ENCODE measurements at regions not wholly inside any gene's neighbourhood (a gene's known extent, or its start where the extent isn't known, plus 50 kb on each side); places are given as distances from the start of the nearest gene placed in this dataset.

DNA sequence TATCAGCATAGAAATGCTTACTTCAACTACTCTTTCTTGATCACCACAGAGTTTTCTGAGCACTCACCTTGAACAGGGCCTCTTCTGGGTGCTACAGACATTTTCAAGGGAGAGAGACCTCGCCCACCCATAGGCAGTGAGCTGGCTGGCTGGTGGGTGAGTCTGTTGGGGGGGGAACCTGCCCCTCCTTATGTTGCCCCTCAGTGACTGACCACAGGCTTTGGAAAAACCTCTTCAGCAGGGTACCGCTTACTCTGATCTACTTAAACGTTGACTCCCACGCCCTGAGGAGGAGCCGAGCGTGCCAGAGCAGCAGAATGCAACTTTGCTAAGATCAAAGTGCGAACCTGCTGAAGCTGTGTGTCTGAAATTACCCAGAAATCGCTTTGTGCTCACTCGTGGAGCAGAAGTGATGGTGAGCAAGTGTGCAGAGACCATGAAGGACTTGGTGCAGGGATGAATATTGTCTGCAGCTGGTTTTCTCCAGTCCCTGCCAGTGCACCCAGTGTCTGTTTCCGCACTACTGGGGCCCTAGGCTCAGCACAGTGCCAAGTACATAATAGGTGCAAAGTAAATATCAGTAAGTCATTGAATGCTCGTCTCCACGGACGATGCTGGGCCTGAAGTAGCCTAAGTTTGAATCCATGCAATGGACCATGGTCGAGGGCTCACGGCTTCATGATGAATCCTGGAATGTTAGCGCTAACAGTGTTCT lies 158.7 kb upstream of the IRF2BP2 start (continued):
- TF ChIP-seq ZNF3 (CRISPR knock-in tag; IDR thresholded peaks at IDR 0.05) (no peak), ARID2 (CRISPR knock-in tag; IDR thresholded peaks at IDR 0.05; ENCODE audit: borderline replicate concordance) (0 out of 2 replicates have a peak, but pooled peaks have one; percentile 72), ZBTB8A (CRISPR knock-in tag; IDR thresholded peaks at IDR 0.05; ENCODE audit: borderline replicate concordance, low read depth) (no peak), RAD51 (IDR thresholded peaks at IDR 0.05; ENCODE audit: borderline replicate concordance) (no peak), ZNF660 (CRISPR knock-in tag; IDR thresholded peaks at IDR 0.05; ENCODE audit: borderline replicate concordance, low read depth) (no peak), ESRRA (CRISPR knock-in tag; IDR thresholded peaks at IDR 0.05; ENCODE audit: low read depth) (no peak), SRSF9 (IDR thresholded peaks at IDR 0.05; ENCODE audit: borderline replicate concordance, insufficient read depth, low read depth, low read length, poor library complexity, severe bottlenecking) (no peak), ATM (IDR thresholded peaks at IDR 0.05; ENCODE audit: borderline replicate concordance) (no peak), ZC3H4 (CRISPR knock-in tag; IDR thresholded peaks at IDR 0.05; ENCODE audit: borderline replicate concordance) (no peak), ATF7-NPFF (CRISPR knock-in tag; IDR thresholded peaks at IDR 0.05; ENCODE audit: low read depth) (no peak), ZNF180 (CRISPR knock-in tag; IDR thresholded peaks at IDR 0.05; ENCODE audit: borderline replicate concordance, low read depth) (no peak), ZNF563 (CRISPR knock-in tag; IDR thresholded peaks at IDR 0.05) (no peak), ATF7 (IDR thresholded peaks at IDR 0.05) (no peak), ATF7 (CRISPR knock-in tag; IDR thresholded peaks at IDR 0.05) (0 out of 2 replicates have a peak, but pooled peaks have one; percentile 11), ZNF841 (CRISPR knock-in tag; IDR thresholded peaks at IDR 0.05; ENCODE audit: borderline replicate concordance) (no peak), ZNF253 (CRISPR knock-in tag; IDR thresholded peaks at IDR 0.05; ENCODE audit: borderline replicate concordance) (no peak), HDAC1 (CRISPR knock-in tag; IDR thresholded peaks at IDR 0.05) (peak; percentile 58), RBAK (CRISPR knock-in tag; IDR thresholded peaks at IDR 0.05) (no peak), ZNF230 (CRISPR knock-in tag; IDR thresholded peaks at IDR 0.05) (0 out of 2 replicates have a peak, but pooled peaks have one; percentile 76)
- TF ChIP-seq, protein P1, sequence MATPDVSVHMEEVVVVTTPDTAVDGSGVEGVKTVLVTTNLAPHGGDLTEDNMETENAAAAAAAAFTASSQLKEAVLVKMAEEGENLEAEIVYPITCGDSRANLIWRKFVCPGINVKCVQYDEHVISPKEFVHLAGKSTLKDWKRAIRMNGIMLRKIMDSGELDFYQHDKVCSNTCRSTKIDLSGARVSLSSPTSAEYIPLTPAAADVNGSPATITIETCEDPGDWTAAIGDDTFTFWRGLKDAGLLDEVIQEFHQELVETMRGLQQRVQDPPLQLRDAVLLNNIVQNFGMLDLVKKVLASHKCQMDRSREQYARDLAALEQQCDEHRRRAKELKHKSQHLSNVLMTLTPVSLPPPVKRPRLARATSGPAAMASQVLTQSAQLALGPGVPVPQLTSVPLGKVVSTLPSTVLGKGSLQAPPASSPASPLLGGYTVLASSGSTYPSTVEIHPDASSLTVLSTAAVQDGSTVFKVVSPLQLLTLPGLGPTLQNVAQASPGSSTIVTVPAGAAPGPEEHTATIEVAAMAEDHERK (CRISPR knock-in tag; IDR thresholded peaks at IDR 0.05; ENCODE audit: low read depth) = no peak
- TF ChIP-seq, protein P2, sequence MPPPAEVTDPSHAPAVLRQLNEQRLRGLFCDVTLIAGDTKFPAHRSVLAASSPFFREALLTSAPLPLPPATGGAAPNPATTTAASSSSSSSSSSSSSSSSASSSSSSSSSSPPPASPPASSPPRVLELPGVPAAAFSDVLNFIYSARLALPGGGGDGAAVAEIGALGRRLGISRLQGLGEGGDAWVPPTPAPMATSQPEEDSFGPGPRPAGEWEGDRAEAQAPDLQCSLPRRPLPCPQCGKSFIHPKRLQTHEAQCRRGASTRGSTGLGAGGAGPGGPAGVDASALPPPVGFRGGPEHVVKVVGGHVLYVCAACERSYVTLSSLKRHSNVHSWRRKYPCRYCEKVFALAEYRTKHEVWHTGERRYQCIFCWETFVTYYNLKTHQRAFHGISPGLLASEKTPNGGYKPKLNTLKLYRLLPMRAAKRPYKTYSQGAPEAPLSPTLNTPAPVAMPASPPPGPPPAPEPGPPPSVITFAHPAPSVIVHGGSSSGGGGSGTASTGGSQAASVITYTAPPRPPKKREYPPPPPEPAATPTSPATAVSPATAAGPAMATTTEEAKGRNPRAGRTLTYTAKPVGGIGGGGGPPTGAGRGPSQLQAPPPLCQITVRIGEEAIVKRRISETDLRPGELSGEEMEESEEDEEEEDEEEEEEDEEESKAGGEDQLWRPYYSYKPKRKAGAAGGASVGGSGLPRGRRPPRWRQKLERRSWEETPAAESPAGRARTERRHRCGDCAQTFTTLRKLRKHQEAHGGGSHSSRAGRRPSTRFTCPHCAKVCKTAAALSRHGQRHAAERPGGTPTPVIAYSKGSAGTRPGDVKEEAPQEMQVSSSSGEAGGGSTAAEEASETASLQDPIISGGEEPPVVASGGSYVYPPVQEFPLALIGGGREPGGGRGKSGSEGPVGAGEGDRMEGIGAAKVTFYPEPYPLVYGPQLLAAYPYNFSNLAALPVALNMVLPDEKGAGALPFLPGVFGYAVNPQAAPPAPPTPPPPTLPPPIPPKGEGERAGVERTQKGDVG (CRISPR knock-in tag; IDR thresholded peaks at IDR 0.05; ENCODE audit: borderline replicate concordance) = no peak; the same call in 1 of the 2 replicates
- TF ChIP-seq, protein P3, sequence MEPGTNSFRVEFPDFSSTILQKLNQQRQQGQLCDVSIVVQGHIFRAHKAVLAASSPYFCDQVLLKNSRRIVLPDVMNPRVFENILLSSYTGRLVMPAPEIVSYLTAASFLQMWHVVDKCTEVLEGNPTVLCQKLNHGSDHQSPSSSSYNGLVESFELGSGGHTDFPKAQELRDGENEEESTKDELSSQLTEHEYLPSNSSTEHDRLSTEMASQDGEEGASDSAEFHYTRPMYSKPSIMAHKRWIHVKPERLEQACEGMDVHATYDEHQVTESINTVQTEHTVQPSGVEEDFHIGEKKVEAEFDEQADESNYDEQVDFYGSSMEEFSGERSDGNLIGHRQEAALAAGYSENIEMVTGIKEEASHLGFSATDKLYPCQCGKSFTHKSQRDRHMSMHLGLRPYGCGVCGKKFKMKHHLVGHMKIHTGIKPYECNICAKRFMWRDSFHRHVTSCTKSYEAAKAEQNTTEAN (CRISPR knock-in tag; conservative IDR thresholded peaks at IDR 0.05) = no peak; the same call in 1 of the 2 replicates
- TF ChIP-seq, protein P4, sequence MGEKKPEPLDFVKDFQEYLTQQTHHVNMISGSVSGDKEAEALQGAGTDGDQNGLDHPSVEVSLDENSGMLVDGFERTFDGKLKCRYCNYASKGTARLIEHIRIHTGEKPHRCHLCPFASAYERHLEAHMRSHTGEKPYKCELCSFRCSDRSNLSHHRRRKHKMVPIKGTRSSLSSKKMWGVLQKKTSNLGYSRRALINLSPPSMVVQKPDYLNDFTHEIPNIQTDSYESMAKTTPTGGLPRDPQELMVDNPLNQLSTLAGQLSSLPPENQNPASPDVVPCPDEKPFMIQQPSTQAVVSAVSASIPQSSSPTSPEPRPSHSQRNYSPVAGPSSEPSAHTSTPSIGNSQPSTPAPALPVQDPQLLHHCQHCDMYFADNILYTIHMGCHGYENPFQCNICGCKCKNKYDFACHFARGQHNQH (CRISPR knock-in tag; IDR thresholded peaks at IDR 0.05) = no peak
